ENCODE measurements at regions not wholly inside any gene's neighbourhood (a gene's known extent, or its start where the extent isn't known, plus 50 kb on each side); places are given as distances from the start of the nearest gene placed in this dataset.
"Not testable (repeated sequence)": the region's sequence is repeated elsewhere in the genome, so short reads cannot be mapped to it uniquely, and the experiment has no call there.

GRCh38 chr13:76829572-76830327 lies 56.5 kb downstream of the KCTD12 start:
- no peak for DNase-seq

GRCh38 chr13:76828316-76828741 lies 57.9 kb downstream of the KCTD12 start:
- DNase-seq = no peak

GRCh38 chr13:76826527-76826926 lies 59.7 kb downstream of the KCTD12 start:
- no peak for DNase-seq

GRCh38 chr13:76825430-76825829 lies 60.8 kb downstream of the KCTD12 start:
- DNase-seq = peak; percentile 40

- DNase-seq = no peak
Observed at GRCh38 chr13:76823969-76824368, 62.2 kb downstream of the KCTD12 start.

- peak; percentile 26 for DNase-seq
Observed at GRCh38 chr13:76822698-76823267, 63.4 kb downstream of the KCTD12 start.

GRCh38 chr13:76821222-76821621 lies 65.0 kb downstream of the KCTD12 start:
- DNase-seq = not testable (repeated sequence)

GRCh38 chr13:76820759-76821158 lies 65.4 kb downstream of the KCTD12 start:
- no peak for DNase-seq

- DNase-seq = no peak
Observed at GRCh38 chr13:76816394-76816793, 69.8 kb downstream of the KCTD12 start.

- no peak for DNase-seq
Observed at GRCh38 chr13:76815344-76815743, 70.9 kb downstream of the KCTD12 start.

GRCh38 chr13:76813891-76814290 lies 72.3 kb downstream of the KCTD12 start:
- DNase-seq = no peak

- no peak for DNase-seq
Observed at GRCh38 chr13:76813000-76813691, 73.1 kb downstream of the KCTD12 start.

- peak; percentile 84 for DNase-seq
Observed at GRCh38 chr13:76812206-76812897, 73.9 kb downstream of the KCTD12 start.

- DNase-seq = no peak
Observed at GRCh38 chr13:76809389-76809788, 76.8 kb downstream of the KCTD12 start.

GRCh38 chr13:76808927-76809326 lies 77.3 kb downstream of the KCTD12 start:
- DNase-seq = no peak

- no peak for DNase-seq
Observed at GRCh38 chr13:76804801-76805200, 81.4 kb downstream of the KCTD12 start.

- DNase-seq = no peak
Observed at GRCh38 chr13:76803831-76804230, 82.4 kb downstream of the KCTD12 start.

GRCh38 chr13:76800943-76801342 lies 85.3 kb downstream of the KCTD12 start:
- DNase-seq = no peak

GRCh38 chr13:76799696-76800095 lies 86.5 kb downstream of the KCTD12 start:
- DNase-seq = peak; percentile 23

- DNase-seq = peak; percentile 47
Observed at GRCh38 chr13:76798037-76798436, 88.2 kb downstream of the KCTD12 start.

- DNase-seq = no peak
Observed at GRCh38 chr13:76797361-76797760, 88.8 kb downstream of the KCTD12 start.

- peak; percentile 37 for DNase-seq
Observed at GRCh38 chr13:76796851-76797250, 89.4 kb downstream of the KCTD12 start.
